NCI-H446 (cell line): ENCODE measurements at regions not wholly inside any gene's neighbourhood (a gene's known extent, or its start where the extent isn't known, plus 50 kb on each side); places are given as distances from the start of the nearest gene placed in this dataset.
A peak's percentile ranks its signal among the peaks of the same experiment; 100 is the strongest.

Source experiments
- DNase-seq, 2 experiments: peaks; one replicate each; lab custom pipeline; 2025; lab: John Stamatoyannopoulos, UW

DNA sequence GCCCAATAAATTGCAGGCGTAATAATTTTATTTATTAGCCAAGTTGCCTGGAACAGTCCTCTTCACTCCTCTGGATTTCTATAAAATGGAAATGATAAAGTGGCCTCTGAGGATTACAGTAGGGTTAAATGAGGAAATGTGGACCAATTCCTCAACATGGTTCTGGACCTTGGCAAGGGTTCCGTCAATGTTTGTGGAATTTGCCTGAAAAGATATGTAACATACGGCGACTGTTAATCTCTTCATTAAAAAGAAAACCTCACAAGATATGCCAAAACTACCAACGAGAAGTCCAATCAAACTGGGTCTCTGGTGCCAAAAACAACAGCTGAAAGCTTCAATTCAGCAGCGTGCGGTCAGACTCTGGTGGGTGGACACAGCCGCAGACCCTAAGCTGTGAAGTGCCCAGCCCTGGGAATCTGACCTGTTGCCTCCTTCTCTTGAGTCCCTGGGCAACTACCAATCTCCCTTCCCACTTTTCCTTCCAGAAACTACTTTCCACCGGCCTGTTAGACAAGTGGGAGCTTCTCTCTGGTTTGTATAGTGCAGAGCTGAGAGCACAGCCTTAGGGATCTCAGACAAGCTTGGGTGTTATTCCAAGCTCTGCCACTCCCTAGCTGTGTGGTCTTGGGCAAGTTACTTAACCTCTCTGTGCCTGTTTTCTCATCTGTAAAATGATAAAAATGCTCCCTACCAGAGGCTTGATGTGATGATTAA is 190.5 kb upstream of the GSC start:
- DNase-seq: no peak

DNA sequence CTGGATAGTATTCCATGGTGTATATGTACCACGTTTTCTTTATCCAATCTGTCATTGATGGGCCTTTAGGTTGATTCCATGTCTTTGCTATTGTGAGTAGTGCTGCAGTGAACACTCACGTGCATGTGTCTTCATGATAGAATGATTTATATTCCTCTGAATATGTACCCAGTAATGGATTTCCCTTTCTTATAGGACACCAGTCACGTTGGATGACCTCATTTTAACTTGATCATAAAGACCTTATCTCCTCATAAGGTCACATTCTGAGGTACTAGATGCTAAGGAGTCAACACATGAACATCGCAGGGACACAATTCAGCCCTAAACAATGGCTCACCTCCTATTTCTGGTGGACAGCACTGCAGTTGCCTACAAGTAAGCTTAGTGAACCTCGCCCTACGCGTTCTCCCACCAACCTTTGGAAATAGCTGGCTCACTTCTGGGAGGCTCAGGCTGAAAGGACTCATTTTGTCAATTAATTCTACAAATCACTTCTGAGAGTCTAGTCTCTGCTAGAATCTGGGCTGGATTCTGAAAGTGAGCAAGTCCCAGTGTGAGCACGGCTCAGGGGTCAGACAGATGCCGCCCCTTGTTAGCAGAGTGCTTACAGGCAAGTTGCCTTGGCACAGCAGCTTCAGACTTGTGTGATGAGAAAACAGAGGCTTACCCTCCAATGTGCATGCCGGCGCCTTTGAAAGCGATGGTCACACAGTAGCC is 183.8 kb upstream of the GSC start:
- DNase-seq: no peak

DNA sequence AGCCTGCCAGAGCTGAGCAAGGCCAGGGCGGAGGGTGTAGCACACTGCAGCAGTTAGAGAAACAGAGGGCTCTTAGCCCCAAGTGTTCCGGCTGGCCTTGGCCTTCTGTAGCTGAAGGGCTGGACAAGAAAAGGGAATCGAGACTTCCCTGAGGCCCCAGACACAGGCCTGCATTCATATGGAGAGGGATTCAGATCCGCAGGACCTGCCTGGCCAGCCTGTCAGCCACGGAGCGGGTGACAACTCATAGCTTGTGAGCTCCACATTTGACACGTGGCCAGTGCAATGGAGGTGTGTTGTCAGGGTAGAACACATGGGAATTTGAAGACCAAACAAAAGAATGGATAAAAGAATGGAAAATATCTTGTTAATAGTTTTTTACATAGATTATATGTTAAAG is 182.2 kb upstream of the GSC start:
- no peak for DNase-seq

DNA sequence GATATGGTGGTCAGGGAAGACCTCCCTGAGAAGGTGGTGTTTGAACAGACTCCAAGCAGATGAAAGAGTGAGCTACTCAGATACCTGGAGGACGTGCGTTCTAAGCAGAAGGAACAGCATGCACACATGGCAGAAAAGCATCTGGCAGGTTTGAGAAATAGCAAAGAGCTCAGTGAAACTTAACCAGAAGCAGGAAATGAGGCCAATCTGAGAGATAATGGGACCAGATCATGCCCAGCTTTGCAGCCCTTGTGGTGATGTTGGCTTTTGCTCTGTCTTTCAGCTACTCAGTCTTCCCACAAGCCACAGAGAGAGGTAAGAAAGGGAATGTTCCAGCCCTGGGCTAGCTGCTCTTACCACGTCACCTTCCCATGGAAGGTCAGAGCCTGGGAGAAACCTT is 176.3 kb upstream of the GSC start:
- no peak for DNase-seq

DNA sequence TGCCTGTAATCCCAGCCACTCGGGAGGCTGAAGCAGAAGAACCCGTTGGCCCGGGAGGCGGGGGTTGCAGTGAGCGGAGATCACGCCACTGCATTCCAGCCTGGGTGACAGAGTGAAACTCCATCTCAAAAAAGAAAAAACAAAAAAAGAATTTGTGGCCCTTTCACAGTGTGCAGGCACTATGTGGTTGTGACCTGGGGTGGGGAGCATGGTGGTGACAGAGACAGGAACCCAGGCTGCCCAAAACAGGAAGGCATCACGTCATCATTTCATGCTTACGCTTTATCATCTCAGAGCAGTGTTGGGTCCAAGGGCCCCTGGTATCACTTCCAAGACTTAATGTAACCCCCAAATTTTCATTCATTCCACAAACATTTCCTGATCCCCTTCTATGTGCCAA is 175.7 kb upstream of the GSC start:
- no peak for DNase-seq

DNA sequence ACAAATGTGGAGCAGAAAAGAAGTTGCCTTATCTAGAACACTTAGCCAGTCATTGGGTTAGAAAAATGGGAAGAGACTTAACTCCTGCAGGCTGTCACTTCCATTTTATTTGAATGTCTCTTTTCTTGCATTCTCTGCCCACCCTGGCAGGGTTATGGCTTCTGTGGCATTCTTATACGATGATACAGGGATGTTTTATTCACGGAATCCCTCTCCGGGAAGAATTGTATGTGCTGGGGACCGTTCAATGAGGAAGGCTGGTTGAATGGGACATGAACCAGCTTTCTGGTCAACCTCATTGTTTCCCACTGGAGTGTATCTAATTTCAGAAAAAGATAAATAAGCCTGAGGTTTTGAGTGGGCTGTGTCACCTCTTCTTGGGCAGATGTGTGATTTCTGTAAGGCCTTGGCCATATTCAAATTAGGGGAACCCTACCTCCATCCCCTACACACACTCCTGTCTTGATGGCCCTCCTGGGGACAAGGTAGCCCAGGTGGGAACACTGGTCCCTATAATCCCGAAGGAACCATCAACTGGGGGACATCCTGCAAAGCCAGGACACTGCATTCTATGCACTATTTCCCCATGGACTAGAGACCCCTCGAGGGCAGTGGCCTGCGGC is 174.8 kb upstream of the GSC start:
- no peak for DNase-seq

DNA sequence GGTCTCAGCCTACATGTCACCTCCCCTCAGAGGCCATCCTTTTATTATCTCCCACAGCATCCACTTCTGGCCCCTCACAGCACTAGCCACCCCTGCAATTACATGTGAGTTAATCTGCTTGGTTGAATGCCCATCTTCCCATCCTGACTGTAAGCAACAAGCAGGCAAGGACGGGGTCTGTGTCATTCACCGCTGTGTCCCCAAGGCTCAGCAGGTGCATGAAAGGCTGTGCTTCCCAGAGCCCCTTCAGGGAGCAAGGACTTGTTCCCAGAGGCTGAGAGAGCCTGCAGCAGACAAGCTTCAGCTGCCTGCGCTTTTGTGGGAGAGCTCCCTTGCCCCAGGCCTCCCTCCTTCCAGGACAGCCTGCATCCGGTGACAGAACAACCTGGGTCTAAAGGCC is 172.7 kb upstream of the GSC start:
- no peak for DNase-seq

DNA sequence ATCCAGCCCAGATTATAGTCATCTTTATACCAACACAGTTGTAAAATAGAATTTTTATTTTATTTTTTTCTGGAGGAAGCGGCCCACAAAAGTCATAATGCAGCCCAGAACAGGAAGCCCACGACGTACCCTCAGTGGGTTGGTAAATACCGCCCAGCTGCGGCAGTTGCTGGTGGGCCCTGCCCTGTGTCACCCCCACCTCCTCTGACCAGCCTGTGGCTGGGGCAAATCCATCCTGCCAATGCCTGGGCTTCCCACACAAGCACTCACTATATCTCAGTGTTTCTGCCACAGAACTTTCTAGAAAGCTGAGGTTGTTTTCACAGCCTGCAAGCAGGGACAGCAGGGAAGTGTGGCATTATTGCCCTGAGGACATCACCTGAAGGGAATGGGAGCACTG is 171.4 kb upstream of the GSC start:
- DNase-seq: no peak

DNA sequence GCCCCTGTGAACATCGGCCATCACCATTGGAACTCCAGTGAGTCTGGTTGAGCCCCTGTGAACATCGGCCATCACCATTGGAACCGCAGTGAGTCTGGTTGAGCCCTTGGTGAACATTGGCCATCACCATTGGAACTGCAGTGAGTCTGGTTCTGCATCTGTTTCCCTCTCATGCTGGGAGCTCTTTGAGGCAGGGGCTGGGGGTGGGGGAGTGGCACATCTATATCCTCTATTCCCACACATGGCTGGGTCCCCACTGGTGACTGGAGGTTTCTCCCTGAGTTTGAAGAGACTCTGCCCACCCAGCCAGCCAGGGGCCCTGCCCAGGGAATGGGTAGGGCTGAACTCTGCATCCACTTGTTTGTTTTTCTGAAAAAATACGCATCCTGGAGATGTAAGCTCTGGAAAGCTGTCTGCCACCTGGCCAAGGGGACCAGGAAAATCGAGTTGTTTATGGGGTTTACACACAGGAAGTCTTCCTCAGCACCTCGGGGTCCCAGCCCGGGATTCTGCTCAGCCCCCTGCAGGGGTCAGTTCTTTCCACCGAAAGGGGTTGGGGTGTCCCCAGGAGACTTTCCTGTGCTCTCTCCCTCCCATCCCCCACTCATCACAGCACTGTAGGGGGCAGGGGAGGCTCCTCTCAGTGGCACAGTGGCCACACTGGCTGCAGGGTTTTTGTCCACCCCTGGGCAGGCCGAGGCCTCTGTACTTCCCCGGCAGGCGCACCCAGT is 170.5 kb upstream of the GSC start:
- DNase-seq: no peak

DNA sequence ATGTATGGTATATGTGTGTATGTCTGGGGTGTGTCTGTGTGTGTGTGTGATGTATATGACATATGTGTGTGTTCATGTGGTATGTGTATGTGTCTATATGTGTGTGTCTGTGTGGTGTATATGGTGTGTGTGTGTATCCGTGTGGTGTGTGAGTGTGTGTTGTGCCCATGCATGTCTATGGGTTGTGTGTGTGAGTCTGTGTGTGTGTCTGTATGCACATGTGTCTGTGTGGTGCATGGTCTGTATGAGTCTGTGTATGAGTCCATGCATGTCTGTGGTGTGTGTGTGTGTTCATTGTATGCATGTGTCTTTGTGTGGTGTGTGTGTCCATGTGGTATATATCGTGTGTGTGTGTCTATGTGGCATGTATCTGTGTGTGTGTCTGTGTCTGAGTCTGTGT is 168.1 kb upstream of the GSC start:
- DNase-seq: no peak

DNA sequence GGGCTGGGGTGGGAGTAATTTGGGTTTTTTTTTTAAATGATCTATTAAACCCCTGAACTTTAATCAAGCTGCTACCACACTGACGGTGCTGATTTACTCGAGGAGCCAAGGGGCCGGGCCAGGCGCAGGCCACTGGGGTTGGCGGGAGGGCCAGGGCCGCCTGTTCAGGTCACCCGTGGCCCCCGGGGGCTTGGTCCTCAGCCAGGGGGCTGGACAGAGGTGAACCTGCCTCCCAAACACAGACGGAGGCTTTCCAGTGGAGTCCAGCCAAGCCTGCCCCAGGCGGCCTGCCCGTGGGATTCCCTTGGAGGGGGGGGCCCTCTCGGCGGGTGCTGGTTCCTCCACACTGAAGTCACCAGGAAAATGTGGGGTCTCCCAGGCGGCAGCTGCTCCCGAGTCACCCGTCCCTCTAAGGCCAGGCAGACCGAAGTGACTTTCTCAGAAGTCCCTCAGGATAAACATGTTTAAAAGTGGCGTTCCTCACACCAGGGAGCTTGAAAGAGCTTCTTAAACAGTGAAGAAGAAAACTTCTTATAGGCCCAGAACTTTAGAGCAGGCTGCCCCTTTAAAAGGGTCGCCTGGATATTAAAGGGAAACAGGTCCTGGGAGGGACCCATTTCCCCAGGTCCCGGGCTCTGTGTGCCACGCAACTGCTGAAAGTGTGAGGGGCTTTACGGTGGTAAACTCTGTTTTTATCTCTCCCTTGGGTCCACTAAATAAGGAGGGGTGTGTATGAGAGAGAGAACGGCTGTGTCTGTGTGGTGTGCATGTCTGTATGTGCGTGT is 167.2 kb upstream of the GSC start:
- no peak for DNase-seq

DNA sequence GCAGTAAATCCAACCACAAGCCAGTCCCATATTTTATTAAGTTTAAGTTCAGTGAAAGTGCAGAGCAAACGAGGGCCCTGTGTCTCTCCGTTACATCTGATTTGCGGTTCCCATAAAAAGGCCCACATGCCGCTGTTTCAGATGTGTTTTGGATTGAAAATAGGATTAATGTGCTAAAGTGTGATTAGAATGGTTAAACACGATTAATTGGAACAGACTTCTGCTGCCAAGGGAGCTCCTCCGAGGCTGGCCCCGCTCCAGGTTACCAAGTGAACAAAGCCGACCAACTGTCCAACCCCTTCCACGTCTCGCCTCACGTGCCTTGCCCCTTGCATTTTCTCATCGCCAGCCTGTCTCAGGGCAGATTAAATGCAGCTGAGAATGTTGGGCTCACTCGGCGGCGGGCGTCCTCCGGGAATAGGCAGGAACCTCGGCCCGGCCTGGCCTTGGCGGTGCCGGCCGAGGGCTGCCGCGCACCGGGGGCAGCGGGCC is 166.5 kb upstream of the GSC start:
- peak; percentile 41 to 81 for DNase-seq

DNA sequence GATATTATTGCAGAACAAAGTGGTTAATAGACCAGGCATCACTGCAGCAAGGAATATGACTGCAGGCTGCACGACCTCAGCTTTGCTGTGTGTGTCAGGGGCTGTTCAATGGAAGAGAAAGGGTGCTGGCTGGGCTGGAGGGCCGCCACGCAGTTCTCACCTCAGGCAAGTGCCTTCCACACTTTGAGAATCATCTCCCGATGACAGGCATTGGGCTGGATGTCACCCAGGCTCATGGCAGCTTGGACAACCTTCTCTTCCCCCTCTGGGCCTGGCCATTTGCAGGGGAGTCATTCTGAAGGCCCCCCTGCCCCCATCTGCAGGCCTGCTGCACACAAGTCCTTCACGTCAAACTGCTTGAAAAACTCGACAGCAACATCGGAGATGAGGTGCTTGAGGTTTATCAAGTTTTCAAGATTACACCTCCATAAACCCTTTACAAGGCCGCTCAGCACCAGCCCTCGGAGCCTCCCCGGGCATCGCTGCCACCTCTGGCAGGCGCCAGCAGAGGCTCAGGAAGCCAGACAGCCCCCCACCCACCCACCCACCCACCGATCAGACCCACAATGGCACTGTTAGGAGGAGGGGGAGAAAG is 165.9 kb upstream of the GSC start:
- no peak for DNase-seq

DNA sequence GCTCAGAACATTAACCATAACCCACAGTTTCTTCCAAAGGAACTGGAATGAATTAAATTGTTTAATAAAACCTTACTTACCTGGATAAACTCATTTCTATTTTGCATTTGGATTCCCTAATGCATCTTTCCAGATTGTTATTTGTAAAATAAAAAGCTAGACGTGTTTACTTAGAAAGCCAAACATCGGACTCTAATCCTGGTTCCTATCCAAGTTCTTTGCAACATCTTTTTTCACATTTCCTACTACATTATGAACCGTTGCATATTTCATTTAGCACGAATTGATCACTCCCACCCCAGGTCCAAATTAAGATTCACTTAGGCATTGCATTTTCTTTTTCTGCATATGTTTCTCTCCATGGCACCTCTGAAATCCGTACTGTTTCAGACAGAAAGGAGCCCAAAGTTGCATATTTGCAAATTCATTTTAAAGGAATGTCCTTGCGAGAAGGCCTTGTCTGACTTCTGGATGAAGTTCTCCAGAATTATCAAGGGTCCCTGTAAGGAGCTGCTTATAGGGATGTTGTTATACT is 164.4 kb upstream of the GSC start:
- no peak for DNase-seq

DNA sequence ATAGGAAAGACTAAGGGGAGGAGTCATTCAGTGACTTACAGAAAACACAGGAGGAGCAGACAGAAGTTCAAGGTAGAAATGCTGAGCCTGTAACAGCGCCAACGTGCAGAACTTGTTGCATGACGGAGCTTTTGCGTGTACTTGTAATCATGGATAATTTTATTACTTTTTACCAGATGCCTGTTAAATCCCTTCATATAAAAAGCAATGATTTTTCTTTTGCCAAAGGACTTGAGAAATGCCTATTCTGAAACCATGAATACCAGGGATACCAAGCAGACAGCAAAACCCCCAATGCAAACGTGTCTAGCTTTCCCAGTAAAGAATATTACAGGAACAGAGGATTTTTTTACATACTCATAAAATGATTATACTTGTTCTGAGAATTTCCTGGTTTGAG is 163.6 kb upstream of the GSC start:
- DNase-seq: no peak

DNA sequence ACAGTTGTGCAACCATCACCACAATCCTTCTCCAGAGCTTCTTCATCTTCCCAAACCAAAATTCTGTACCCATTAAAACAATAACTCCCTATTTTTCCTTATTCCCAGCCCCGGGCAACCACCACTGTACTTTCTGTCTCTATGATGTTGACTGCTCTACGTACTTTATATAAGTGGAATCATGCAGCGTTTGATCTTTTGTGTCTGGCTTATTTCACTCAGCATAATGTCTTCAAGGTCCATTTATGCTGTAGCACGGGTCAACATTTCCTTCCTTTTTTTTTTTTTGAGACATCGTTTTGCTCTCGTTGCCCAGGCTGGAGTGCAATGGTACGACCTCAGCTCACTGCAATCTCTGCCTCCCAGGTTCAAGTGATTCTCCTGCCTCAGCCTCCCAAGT is 162.7 kb upstream of the GSC start:
- DNase-seq: no peak

DNA sequence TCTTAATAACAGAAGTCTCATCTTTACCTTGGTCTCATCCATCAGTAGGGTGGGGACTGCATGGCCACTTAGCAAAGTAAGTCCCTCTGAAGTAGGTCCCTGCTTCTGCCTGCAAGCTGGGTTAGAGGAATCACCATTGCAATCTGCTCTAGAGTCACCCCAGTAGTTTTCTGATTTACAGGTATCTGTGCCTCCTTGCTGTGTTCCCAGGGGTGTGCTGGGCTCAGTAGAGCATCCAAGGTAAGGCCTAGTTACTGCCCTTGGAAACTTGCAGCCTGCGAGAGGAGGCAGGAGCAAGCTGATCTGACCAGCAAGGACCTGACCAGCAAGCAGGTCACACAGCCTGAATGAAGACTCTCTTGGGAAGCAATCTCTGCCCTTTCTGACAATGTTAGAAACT is 160.8 kb upstream of the GSC start:
- DNase-seq: no peak

DNA sequence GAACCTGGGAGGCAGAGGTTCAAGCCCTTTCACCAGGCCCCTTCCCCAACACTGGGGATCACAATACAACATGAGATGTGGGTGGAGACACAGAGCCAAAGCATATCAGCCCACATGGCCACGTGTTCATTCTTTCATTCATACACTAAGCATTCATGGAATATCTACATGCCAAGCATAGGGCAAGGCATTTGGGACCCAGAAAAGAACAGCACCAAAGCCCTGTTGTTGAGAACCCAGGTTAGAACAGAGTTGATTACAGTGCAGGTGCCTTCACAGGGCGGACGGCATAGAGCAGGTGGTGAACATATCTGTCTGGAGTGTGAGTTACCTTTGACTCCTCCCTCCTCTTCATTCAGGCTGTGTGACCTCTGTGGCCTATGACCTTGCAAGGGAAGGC is 159.4 kb upstream of the GSC start:
- DNase-seq: no peak

DNA sequence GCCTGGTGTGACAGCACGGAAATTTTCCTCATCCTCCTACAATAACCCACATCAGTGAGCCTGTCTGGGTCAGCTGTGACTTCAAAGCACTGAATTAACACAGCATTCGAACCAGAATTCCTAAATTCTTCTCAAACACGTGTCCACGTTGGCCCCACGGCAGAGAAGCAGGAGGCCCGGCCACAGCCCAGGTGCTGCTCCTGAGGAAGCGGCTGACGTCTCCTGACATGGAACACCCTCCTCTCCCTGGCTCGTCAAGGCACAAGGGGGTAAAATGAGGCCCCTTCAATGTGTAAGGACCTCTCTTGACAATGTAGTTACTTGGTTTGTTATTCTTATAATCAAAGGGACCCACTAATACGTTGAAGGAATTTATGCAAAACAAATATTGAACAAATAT is 156.3 kb upstream of the GSC start:
- no peak for DNase-seq

DNA sequence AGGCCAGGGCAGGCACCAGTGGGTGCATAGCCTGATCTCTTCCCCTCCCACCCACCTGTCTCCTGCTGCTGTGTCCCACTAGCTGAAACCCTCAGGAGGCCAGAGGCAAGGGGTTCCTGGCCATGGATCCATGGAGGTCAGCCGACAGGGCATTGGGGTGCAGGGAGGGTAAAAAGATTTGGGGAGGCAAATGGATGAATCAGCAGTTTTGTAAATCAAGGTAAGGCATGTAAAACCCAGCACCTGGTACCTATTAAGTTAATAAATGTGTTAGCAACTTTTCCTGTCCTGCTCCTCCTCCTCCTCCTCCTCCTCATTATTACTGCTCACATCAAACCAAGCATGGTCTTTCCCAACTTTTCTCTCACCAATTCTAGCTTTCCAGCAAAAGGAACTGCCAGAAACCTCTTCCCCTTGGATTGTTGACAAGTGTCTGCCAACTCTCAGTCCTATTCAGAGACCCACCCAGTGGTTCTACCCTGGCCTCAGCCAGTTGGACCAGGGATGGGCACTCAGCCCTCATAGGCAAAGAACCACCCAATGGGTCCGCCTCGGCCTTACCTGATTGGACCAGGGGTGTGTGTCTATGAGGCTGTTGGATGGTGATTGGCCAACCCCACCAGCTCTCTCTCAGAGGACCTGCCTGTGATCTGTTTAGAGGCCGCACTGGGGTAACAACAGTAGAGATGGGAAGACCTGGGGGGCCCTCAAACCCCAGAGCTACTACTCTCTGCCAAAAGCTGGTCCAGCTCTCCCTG is 155.7 kb upstream of the GSC start:
- DNase-seq: no peak
